Retinal pigment epithelial cell (primary cell): ENCODE measurements at regions not wholly inside any gene's neighbourhood (a gene's known extent, or its start where the extent isn't known, plus 50 kb on each side); places are given as distances from the start of the nearest gene placed in this dataset.

Source experiments
- DNase-seq: peaks from one replicate; pipeline ENCODE4 v3.0.0-alpha.2; 2010; ENCODE audit warnings: low read depth
- H3K4me3 ChIP-seq: 2 replicates; pipeline ENCODE4 v1.5.1; 2011; ENCODE audit warnings: mild to moderate bottlenecking, low read length, control low read depth, moderate library complexity
- TF ChIP-seq, protein P1 (sequence below): conservative IDR thresholded peaks from 2 replicates; pipeline ENCODE4 v1.5.1; 2011; ENCODE audit warnings: low read depth, low read length, control low read depth, inconsistent platforms

DNA sequence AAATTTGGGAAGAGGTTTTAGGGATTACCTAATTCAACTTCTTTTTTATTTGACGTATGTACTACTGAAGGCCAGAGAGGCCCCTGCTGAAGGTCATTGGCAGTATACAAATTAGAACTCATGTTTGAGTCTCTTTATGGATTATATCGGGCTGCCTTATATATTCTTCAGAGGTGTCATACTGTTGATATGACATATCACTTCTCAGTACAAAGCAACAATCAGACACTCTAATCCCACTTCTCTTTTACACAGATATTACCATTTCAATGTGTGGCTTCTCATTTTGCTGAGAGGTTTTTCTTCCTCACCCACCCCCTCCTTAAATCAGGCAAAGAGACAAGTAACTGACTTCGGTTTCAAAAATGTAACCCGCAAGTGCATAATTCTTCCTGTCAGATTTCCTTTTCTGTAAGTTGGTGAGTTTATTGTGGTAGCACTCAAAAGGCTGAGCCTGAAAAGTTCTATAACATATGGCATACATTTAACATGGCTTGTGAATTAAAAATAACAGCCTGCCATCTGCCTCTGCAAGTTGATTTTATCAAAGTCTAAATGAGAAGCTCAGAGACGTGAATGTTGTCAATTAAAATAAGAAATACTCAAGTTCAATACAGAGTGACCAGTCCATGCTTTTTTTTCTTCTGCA lies 163.6 kb upstream of the RORB start:
- TF ChIP-seq, protein P1, sequence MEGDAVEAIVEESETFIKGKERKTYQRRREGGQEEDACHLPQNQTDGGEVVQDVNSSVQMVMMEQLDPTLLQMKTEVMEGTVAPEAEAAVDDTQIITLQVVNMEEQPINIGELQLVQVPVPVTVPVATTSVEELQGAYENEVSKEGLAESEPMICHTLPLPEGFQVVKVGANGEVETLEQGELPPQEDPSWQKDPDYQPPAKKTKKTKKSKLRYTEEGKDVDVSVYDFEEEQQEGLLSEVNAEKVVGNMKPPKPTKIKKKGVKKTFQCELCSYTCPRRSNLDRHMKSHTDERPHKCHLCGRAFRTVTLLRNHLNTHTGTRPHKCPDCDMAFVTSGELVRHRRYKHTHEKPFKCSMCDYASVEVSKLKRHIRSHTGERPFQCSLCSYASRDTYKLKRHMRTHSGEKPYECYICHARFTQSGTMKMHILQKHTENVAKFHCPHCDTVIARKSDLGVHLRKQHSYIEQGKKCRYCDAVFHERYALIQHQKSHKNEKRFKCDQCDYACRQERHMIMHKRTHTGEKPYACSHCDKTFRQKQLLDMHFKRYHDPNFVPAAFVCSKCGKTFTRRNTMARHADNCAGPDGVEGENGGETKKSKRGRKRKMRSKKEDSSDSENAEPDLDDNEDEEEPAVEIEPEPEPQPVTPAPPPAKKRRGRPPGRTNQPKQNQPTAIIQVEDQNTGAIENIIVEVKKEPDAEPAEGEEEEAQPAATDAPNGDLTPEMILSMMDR: no peak
- no peak for DNase-seq
- H3K4me3 ChIP-seq: no peak overlapping the region

DNA sequence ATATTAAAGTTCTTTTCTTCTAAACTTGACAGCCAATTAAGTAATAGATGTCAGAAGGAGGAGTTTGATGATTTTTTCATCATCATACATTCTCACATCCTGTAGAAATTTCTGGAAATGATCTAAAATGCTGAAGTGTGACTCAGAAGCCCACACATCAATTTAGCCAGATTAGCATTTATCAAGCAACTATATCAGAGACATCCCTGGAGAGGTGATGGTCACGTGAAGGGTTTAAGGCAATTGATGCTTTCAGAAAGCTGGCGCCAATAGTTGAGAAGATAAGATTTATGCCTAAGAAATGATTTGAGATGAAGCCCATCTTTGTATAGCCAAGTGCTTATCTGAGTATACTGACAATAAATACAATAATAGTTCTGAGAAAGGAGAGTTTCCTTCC lies 162.9 kb upstream of the RORB start:
- no peak overlapping the region for H3K4me3 ChIP-seq
- TF ChIP-seq, protein P1: no peak
- DNase-seq: no peak

DNA sequence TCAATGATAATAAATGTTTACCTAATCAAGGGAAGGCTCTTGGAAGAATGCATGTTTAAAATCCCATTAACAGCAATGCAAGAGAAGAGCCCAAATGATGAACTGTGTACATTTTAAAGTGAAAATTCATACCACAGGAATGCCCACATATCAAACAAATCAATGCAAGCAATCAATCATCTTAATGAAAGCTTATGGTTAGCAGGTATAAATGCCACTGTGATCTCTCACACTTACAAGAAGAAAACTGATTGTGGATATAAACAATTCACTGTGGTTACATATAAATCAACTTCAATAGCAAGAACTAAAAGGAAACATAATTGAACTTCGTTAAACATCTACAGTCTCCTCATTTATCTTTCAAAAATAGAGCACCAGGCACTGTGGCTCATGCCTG lies 161.0 kb upstream of the RORB start:
- TF ChIP-seq, protein P1: no peak
- no peak overlapping the region for H3K4me3 ChIP-seq
- DNase-seq: no peak

DNA sequence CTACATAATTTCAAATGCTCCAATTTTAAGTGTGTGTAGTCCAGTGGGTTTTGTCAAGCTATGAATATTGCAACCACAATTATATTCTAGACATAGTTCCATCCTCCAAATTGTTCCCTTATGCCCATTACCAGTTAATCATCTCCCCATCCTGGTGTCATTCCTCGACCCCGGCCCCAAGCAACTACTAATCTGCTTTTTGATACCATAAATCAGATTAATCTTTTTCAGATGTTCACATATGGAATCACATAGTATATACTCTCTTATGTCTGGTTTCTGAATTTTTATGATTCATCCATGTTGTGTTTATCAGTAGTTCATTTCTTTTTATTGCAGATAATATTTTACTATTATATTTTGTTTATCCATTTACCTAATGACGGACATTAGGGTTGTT lies 148.4 kb upstream of the RORB start:
- no peak overlapping the region for H3K4me3 ChIP-seq
- DNase-seq: no peak
- TF ChIP-seq, protein P1: no peak

DNA sequence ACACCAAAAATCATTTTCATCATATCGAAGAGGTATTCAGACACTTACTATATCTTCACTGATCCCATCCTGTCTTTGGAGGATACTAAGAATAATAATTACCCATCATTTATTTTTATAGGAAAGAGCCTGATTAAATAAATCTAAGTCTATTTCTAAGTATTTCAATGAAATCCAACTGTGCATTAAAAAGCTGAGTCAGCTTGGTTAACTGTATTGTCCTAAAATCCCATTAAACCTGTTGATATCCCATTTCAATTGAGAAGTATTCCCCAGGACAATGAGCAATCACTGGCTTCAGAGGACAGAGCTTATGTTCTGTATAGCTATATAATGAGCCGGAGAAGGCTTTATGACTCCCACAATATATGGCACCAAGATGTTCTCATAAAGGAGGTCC lies 142.0 kb upstream of the RORB start:
- TF ChIP-seq, protein P1: no peak
- no peak for DNase-seq
- H3K4me3 ChIP-seq: no peak overlapping the region

DNA sequence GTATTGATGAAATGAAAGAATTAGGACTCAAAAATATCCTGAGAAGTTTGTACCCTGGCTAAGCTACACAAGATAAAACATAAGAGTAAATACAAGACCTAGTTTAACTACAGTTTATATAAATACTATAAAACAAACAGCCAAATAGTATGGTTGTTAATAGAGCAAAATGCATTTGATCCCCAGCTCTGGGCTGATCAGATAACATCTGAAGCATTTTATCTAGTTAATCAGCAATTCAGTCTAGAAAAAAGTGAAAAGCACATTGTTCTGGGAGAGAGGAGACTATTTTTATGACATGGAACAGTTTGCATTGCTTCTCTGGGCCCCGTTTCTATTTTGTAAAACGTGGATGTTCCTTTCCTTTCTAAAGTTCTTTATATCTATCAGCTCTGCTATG lies 139.6 kb upstream of the RORB start:
- TF ChIP-seq, protein P1: no peak
- DNase-seq: no peak
- H3K4me3 ChIP-seq: no peak overlapping the region

DNA sequence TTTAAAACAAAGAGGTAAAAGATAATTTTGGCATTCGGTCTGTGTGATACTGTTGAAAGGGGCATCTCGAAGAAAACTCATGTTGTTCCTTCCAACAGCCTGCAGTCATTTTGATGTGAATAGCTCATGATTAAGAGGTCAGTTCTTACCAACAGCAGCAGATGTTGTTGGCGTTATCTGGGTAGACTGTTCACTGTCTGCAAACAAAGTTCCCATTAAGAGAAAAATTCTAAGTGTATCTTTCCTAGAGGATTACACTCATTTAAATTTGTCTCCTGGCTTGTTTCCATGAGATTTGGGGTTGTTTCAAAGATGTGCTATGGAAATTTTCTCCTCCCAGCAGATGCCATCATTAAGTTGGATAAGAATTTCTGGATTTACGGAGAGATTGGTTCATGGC lies 138.2 kb upstream of the RORB start:
- TF ChIP-seq, protein P1: no peak
- no peak for DNase-seq
- H3K4me3 ChIP-seq: no peak overlapping the region
